Posterior cingulate gyrus (tissue), 11 donors: ENCODE measurements at regions not wholly inside any gene's neighbourhood (a gene's known extent, or its start where the extent isn't known, plus 50 kb on each side); places are given as distances from the start of the nearest gene placed in this dataset.

Source experiments
- DNase-seq, 10 donors: peaks; one replicate each; pipeline versions ENCODE4 v3.0.0 to v3.0.0-alpha.2; 2020 to 2021; ENCODE audit warnings: mixed read lengths in 3 of 10
- intact Hi-C: fragments of 100-400 bp; cut with DNase I; formaldehyde crosslinking; loops from one replicate; pipeline ENCODE4 v1.15.1; 2023

GRCh38 chr11:127601578-127601977, 601.0 kb upstream of the KIRREL3 start:
- intact Hi-C loops: no loop called here
- peak in 2 of 10 donors; percentile 30 to 52 for DNase-seq

- intact Hi-C loops: no loop called here
- no peak for DNase-seq
Measured at GRCh38 chr11:127600674-127601073, 600.1 kb upstream of the KIRREL3 start.

- no peak for DNase-seq
- intact Hi-C loops: no loop called here
Measured at GRCh38 chr11:127598476-127598875, 597.9 kb upstream of the KIRREL3 start.

GRCh38 chr11:127596433-127596832, 595.9 kb upstream of the KIRREL3 start:
- DNase-seq: no peak
- intact Hi-C loops: no loop called here

GRCh38 chr11:127592371-127592770, 591.8 kb upstream of the KIRREL3 start:
- no peak for DNase-seq
- intact Hi-C loops: no loop called here

GRCh38 chr11:127590314-127590713, 589.7 kb upstream of the KIRREL3 start:
- intact Hi-C loops: no loop called here
- no peak for DNase-seq

GRCh38 chr11:127588431-127588830, 587.9 kb upstream of the KIRREL3 start:
- intact Hi-C loops: no loop called here
- DNase-seq: no peak

GRCh38 chr11:127587511-127587910, 586.9 kb upstream of the KIRREL3 start:
- no peak for DNase-seq
- intact Hi-C loops: no loop called here

- no peak for DNase-seq
- intact Hi-C loops: no loop called here
Measured at GRCh38 chr11:127576210-127576609, 575.6 kb upstream of the KIRREL3 start.

GRCh38 chr11:127574478-127574877, 573.9 kb upstream of the KIRREL3 start:
- intact Hi-C loops: no loop called here
- peak in 5 of 10 donors; percentile 12 to 80 (median 31) for DNase-seq

GRCh38 chr11:127568891-127569290, 568.3 kb upstream of the KIRREL3 start:
- no peak for DNase-seq
- intact Hi-C loops: no loop called here

GRCh38 chr11:127567237-127567932, 566.8 kb upstream of the KIRREL3 start:
- no peak for DNase-seq
- intact Hi-C loops: no loop called here

- intact Hi-C loops: no loop called here
- DNase-seq: no peak
Measured at GRCh38 chr11:127564810-127565209, 564.2 kb upstream of the KIRREL3 start.

- no peak for DNase-seq
- intact Hi-C loops: no loop called here
Measured at GRCh38 chr11:127559978-127560377, 559.4 kb upstream of the KIRREL3 start.

GRCh38 chr11:127552446-127552845, 551.9 kb upstream of the KIRREL3 start:
- DNase-seq: no peak
- intact Hi-C loops: no loop called here

- no peak for DNase-seq
- intact Hi-C loops: no loop called here
Measured at GRCh38 chr11:127531167-127531566, 530.6 kb upstream of the KIRREL3 start.

GRCh38 chr11:127528297-127528696, 527.7 kb upstream of the KIRREL3 start:
- intact Hi-C loops: no loop called here
- no peak for DNase-seq

- intact Hi-C loops: no loop called here
- DNase-seq: peak in 5 of 10 donors; percentile 17 to 73 (median 32)
Measured at GRCh38 chr11:127524618-127525017, 524.0 kb upstream of the KIRREL3 start.

GRCh38 chr11:127521413-127521812, 520.8 kb upstream of the KIRREL3 start:
- DNase-seq: no peak
- intact Hi-C loops: no loop called here

- DNase-seq: no peak
- intact Hi-C loops: no loop called here
Measured at GRCh38 chr11:127507851-127508250, 507.3 kb upstream of the KIRREL3 start.

GRCh38 chr11:127506647-127507046, 506.1 kb upstream of the KIRREL3 start:
- intact Hi-C loops: no loop called here
- no peak for DNase-seq

GRCh38 chr11:127506126-127506525, 505.6 kb upstream of the KIRREL3 start:
- intact Hi-C loops: no loop called here
- no peak for DNase-seq

GRCh38 chr11:127496165-127496564, 495.6 kb upstream of the KIRREL3 start:
- intact Hi-C loops: no loop called here
- no peak for DNase-seq
